Activated CD4-positive, alpha-beta T cell treated with anti-CD3 and anti-CD28 coated beads, Interleukin-10, Interleukin-2, amounts not matched to agents 100 ng/mL and 50 ng/mL, durations not matched to agents 16 hours and 8 hours (primary cell): ENCODE measurements at regions not wholly inside any gene's neighbourhood (a gene's known extent, or its start where the extent isn't known, plus 50 kb on each side); places are given as distances from the start of the nearest gene placed in this dataset.
"Not testable (repeated sequence)": the region's sequence is repeated elsewhere in the genome, so short reads cannot be mapped to it uniquely, and the experiment has no call there.

Source experiments
- DNase-seq: peaks from one replicate; pipeline ENCODE4 v3.0.0-alpha.2; 2020

GRCh38 chr5:125222597-125223240 lies 476.3 kb upstream of the ZNF608 start:
- DNase-seq, result no peak

GRCh38 chr5:125225424-125225823 lies 479.0 kb upstream of the ZNF608 start:
- DNase-seq, result no peak

DNA sequence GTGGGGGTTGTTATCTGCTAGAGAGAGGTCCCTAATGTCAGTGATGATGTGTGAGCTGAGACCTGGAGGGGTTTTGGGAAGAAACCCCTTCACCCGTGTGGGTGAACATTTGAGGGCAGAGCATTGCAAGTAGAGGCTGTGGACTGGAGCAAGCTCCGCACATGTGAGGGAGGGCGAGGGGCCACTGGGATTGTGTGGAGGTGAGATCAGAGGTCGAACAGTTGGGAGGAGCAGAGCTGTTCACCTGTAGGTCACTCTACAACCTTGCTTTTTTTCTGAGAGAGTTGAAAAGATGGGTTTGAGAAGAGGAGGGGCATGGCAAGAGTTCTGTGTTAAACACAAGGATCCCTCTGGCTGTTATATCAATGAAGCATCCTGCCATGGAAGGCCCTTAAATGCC lies 480.4 kb upstream of the ZNF608 start:
- DNase-seq, result no peak

DNA sequence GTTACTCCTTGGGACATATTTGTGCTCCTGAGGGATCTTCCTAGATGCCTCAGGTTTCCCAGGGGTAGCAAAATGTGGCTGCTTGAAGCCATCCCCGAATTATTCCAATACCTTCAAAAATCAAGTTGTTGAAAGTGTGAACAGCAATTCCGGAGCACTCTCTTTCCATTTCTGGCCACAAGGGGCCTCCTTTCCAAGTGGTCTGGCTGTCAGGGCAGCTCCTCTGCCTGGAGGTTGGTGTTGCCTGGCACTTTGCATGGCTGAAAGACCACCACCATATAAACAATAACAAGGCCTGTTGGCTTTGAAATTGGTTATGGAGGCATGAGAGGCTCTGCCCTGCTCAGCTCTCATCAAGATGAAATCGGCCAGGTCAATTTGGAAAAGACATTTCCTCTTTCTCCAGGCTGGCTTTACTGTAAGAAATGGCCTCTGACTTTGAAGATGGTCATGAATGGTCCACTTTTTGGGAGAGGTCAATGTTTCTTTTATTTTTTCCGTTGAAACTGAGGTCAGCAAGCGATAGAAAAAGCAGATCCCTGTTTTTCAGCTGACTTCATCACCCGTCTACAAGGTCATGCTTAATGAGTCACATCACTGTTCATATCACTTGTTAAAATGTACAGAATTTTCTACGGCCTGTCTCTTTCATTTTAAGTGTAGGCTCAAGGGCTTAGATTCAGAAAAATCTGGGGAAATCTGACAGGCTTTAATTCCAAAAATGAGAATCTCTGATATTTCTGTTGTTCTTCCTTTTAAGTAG lies 481.1 kb upstream of the ZNF608 start:
- DNase-seq, result no peak

DNA sequence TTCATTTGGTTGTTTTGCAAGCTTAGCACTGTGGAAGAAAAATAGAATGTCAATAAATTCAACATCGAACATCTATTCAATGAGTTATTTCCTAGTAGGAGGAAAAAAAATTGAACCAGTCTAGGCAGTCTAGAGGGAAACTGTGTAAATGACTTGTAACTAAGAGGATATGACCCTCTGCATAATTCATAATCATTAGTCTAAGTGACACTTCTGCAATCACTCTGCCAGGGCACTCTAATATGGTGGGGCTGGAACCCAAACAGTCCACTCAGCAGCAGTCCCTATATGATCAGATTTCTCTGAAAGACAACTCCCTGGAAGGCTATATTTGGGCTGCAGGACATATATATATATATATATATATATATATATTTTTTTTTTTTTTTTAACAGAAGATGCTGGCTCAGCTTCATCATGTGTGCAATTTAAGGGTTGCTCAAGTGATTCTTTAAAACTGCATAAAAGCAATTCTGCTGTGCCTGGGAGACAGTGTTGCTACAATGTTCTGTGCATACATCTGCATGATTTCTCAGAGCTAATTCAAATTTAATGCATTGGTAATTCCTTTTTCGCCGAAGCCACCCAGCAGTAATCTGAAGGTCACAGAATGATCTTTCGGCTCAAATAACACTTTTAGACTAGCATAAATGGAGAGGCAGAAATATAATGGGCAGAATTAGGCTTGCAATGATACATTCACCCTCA lies 482.1 kb upstream of the ZNF608 start:
- no peak for DNase-seq

DNA sequence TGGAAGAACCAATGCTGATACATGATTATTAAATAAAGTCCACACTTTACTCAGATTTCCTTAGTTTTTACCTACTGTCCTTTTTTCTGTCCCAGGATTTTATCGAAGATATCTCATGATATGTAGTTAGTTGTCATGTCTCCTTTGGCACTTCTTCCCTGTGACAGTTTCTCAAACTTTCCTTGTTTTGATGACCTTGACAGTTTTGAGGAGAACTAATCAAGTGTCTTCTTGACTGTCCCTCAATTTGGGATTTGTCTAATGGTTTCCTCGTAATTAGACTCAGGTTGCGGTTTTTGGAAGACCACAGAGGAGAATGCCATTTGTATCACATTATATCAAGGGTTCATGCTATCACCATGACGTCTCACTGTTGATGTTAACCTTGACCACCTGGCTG lies 483.1 kb upstream of the ZNF608 start:
- no peak for DNase-seq

- no peak for DNase-seq
Measured at GRCh38 chr5:125232779-125233230, 486.4 kb upstream of the ZNF608 start.

- DNase-seq, result no peak
Measured at GRCh38 chr5:125233944-125234343, 487.5 kb upstream of the ZNF608 start.

DNA sequence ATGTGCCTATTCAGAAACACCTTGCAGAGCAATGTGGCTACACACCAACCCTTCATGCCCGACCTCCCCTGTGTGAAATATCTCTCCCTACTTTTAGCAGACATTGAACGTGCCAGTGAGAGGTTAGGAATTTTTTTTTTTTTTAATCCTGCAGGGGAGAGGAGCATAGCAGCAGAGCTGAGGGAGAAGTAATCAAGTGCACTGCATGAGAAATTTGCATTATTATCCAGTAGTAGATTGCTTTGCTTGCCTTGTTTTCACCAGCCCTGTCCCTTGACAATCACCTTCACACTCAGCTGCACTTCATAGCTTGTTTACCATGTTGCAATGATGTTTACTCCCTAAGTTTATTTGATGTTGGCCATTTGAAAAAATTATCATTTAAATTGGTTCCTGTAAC lies 489.6 kb upstream of the ZNF608 start:
- no peak for DNase-seq

DNA sequence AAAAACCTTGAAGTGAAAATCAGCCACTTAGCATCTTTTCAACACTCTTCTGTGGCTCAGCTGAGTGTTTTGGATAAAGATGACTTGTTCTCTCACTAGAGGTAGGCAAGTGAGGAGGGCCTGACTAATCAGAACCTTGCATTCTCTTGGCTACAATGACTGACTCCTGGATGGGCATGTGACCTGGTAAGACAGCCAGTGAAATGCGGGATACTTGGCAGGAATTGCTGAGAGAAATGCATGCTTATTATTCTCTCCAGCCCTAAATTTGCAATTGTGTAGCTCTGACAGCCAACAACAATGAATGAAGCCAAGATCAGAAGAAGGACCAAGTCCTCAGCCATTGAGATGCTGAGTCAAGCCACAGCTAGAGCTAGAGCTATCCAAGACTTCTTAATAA lies 490.5 kb upstream of the ZNF608 start:
- no peak for DNase-seq

DNA sequence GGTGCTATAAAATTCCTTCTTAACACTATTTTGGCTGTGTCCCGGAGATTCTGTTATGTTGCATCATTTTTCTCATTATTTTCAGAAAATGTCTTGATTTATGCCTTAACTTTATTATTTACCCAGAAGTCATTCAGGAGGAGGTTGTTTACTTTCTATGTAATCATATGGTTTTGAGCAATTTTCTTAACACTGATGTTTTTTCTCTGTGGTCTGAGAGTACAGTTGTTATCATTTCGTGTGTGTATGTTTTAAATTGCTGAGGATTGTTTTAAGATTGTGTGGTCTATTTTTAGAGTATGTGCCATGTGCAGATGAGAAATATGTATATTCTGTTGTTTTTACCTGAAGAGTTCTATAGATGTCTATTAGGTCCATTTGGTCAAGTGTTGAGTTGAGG lies 498.1 kb upstream of the ZNF608 start:
- DNase-seq, result no peak

- DNase-seq, result no peak
Measured at GRCh38 chr5:125245216-125245615, 498.8 kb upstream of the ZNF608 start.

- no peak for DNase-seq
Measured at GRCh38 chr5:125249400-125249799, 503.0 kb upstream of the ZNF608 start.

GRCh38 chr5:125251703-125252102 lies 505.3 kb upstream of the ZNF608 start:
- no peak for DNase-seq

- not testable (repeated sequence) for DNase-seq
Measured at GRCh38 chr5:125253634-125254033, 507.2 kb upstream of the ZNF608 start.

DNA sequence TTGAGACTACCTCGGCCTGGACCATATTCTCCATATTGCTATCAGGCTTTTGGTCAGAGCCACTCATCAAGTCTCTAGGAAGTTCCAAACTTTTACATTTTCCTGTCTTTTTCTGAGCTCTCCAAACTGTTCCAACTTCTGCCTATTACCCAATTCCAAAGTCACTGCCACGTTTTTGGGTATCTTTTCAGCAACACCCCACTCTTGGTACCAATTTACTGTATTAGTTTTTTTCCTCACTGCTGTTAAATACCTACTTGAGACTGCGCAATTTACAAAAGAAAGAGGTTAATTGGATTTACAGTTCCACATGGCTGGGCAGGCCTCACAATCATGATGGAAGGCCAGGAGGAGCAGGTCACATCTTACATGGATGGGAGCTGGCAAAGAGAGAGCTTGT lies 507.8 kb upstream of the ZNF608 start:
- no peak for DNase-seq

- no peak for DNase-seq
Measured at GRCh38 chr5:125256296-125256695, 509.9 kb upstream of the ZNF608 start.

DNA sequence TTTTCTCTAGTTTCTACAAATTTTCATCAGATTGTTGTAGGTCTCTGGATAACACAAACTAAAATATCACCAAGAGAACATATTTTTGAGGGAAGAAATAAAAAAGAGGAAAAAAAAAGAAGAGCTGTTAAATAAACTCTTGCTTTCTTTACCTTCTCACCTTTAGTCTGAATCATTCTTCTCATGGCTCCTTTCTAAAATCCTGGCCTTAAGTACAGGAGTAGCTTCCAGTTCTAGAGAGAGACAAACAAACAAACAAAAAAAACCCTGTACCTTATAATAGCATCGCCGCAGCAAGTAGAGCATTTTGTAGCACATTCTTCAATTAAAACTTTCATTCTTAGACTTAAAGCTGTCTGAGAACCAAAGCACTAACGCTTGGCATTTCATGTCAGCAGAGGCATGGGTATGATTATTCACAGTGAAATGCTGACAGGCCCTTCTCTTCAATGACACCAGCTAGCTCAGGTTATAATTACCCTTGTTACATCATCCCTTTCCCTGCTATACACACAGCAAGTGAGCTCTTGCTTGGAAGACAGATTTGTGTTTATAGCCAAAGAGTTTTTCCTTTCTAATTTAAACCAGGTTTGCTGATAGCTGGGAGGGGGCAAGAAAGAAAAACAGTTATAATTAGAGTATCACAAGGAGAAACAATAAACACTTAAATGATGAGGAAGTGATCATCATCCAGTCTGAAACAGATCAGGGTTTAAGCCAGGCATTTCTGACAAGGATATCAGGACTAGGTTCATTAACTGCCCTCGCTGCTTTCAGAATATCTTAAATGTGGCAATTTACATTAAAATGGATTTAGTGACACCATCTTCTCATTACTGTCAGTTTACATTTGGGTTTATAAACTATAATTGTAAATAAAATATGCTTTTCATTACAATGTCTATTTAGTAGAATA lies 510.9 kb upstream of the ZNF608 start:
- DNase-seq, result no peak

DNA sequence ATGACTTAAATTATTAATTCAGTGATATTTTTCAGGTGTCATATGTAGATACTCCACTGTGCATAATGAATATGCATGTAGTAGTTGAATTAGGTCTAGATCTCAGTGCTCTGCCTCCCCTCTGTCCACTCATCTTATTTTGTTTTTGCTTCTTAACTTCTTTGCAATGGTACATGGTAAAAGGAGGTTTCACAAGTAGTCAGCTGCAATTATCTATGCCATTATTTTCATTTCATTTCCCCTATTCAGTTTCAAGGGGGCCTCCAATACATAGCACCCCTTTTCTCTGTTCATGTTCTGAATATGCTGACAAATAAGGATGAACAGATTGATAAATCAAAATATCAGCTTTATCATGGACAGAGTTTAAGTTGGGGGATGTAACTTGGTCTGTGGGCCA lies 511.6 kb upstream of the ZNF608 start:
- DNase-seq, result no peak

- no peak for DNase-seq
Measured at GRCh38 chr5:125258615-125259014, 512.2 kb upstream of the ZNF608 start.

DNA sequence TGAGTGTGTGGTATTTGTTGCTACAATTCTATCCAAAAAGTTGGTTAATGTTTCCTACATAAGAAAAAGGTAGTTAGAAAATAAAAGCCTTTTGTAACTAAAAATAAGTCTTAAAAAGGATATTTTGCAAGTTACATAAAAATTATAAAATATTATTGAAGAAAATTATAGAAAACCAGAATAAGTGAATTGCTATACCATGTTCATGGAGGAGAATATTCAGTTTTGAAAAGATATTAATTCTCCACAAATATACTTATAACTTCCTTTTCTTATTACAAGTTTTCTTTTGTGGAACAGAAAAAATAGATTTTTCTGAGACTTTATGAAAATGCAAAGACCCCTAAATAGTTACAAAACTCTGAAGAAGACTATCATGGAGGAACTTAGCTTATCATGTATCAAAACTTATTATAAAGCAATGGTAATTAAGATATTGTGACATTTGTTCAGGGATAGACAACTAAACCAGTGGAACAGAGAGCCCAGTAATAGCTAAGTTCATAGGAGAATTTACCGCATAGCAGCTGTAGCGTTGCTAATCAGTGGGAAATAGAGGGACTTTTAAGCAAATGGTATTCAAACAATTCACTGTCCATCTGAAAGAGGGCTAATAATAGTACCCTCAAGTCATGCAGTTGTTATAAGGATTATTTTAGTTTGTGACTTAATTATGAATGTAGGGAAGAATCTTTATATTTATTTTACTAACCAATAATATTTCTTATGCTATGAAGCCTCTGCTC lies 515.2 kb upstream of the ZNF608 start:
- DNase-seq, result no peak

- DNase-seq, result no peak
Measured at GRCh38 chr5:125262782-125263181, 516.3 kb upstream of the ZNF608 start.
